ENCODE measurements at regions not wholly inside any gene's neighbourhood (a gene's known extent, or its start where the extent isn't known, plus 50 kb on each side); places are given as distances from the start of the nearest gene placed in this dataset.

DNA sequence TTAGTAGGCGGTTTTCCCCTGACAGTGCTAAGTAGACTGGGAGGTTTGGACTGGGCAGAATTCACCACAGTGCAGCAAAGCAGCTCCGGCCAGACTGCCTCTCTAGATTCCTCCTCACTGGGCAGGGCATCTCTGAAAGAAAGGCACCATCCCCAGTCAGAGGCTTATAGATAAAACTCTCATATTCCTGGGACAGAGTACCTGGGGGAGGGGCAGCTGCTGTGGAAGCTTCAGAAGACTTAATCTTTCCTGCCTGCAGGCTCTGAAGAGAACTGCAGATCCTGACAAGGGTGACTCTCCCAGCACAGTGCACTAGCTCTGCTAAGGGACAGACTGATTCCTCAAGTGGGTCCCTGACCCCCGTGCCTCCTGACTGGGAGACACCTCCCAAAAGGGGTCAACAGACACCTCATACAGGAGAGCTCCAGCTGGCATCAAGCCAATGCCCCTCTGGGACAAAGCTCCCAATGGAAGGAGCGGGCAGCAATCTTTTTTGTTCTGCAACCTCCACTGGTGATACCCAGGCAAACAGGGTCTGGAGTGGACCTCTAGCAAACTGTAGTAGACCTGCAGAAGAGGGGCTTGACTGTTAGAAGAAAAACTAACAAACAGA, 266.8 kb upstream of the CRIM1 start:
- H3K4me3 ChIP-seq (ENCODE audit: low read depth, low read length), result no peak overlapping the region
- TF ChIP-seq, protein P1, sequence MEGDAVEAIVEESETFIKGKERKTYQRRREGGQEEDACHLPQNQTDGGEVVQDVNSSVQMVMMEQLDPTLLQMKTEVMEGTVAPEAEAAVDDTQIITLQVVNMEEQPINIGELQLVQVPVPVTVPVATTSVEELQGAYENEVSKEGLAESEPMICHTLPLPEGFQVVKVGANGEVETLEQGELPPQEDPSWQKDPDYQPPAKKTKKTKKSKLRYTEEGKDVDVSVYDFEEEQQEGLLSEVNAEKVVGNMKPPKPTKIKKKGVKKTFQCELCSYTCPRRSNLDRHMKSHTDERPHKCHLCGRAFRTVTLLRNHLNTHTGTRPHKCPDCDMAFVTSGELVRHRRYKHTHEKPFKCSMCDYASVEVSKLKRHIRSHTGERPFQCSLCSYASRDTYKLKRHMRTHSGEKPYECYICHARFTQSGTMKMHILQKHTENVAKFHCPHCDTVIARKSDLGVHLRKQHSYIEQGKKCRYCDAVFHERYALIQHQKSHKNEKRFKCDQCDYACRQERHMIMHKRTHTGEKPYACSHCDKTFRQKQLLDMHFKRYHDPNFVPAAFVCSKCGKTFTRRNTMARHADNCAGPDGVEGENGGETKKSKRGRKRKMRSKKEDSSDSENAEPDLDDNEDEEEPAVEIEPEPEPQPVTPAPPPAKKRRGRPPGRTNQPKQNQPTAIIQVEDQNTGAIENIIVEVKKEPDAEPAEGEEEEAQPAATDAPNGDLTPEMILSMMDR (conservative IDR thresholded peaks at IDR 0.05; ENCODE audit: low read depth, low read length), result no peak
- no peak for DNase-seq (ENCODE audit: low read depth)

DNA sequence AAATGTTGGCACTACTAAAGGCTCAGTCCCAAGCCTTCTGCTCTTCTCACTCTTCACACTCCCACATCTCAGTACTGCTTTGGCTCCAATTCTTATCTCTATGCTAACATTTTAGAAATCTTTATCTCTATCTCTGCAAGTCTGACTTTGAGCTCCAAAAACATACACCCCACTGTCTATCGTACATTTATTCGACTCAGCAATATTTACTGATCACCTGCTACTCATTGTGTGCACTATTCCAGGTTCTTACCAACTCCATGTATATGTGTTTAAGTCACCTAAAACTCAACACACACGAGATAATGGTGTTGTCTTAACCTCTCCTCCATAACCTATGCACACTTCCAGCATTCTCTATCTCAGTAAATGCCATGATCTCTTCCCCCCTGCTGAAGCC, 268.2 kb upstream of the CRIM1 start:
- no peak for DNase-seq (ENCODE audit: low read depth)
- no peak overlapping the region for H3K4me3 ChIP-seq (ENCODE audit: low read depth, low read length)
- TF ChIP-seq, protein P1 (conservative IDR thresholded peaks at IDR 0.05; ENCODE audit: low read depth, low read length), result no peak

DNA sequence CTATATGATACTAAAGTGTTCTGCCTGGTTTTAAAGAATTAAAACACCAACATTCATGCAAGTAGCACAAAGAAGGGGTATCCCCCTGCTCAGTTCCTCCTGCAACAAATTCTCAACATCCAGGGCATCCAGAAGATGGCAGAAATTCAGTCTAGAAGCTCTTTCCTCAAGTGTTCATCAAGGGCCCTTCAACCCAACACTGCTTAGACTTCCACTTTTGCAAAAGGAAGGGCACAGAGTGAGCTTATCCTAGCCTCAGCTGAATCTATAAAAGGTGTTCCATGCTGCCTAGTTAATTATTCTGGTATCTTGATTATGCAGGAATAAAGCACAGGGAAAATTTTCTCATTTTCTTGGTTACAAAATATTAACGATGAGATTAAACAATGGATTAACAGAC, 275.8 kb upstream of the CRIM1 start:
- TF ChIP-seq, protein P1 (conservative IDR thresholded peaks at IDR 0.05; ENCODE audit: low read depth, low read length), result no peak
- DNase-seq (ENCODE audit: low read depth), result no peak
- H3K4me3 ChIP-seq (ENCODE audit: low read depth, low read length), result no peak overlapping the region

DNA sequence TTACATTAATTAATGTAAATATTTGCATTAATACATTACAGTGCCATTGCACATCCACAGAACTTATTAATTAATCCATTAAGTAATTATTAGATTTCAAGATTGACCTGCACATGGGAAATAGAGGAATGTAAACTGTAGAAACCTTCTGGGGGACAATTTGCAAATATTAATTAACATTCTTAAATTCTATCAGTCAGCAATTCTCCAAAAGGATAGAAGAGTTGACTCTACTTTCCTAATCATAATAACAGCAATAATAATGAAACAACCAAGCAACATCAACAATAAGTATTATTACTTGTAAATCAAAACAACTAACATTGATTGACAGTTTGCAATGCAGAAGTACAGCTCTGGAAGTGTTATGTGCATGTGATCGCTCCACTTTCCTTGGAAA, 281.6 kb upstream of the CRIM1 start:
- no peak overlapping the region for H3K4me3 ChIP-seq (ENCODE audit: low read depth, low read length)
- no peak for DNase-seq (ENCODE audit: low read depth)
- TF ChIP-seq, protein P1 (conservative IDR thresholded peaks at IDR 0.05; ENCODE audit: low read depth, low read length), result no peak

DNA sequence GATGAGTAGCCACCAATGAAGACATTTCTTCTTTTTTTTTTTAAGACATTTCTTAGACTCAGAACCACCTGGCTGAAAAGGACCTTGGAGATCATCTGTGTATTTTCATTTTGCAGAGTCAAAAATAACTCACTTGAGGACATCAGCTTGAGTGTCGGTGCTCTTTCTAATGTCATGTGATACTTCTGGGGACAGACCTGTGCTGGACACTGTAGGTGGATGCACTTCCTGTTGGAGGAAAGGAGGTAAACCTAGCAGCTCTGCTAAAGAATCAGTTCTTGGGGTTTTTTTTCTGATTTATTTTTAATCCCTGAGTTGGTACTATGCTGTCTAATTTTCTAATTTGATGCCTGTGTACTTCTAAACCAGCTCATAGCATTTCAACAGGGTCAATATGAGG, 283.9 kb upstream of the CRIM1 start:
- TF ChIP-seq, protein P1 (conservative IDR thresholded peaks at IDR 0.05; ENCODE audit: low read depth, low read length), result no peak
- no peak overlapping the region for H3K4me3 ChIP-seq (ENCODE audit: low read depth, low read length)
- DNase-seq (ENCODE audit: low read depth), result no peak

DNA sequence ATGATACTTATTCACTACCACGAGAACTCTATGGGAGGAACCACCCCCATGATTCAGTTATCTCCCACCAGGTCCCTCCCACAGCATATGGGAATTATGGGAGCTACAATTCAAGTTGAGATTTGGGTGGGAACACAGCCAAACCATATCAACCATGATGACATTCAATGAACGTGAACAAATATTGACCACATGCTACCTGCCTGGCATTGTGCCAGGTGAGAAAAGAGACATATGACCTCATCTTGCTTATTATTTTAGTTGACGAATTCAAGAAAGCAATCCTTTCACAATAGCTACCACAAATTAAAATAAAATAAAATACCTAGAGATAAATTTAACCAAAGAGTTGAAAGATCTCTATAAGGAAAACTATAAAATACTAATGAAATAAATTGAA, 286.5 kb upstream of the CRIM1 start:
- no peak for DNase-seq (ENCODE audit: low read depth)
- TF ChIP-seq, protein P1 (conservative IDR thresholded peaks at IDR 0.05; ENCODE audit: low read depth, low read length), result no peak
- H3K4me3 ChIP-seq (ENCODE audit: low read depth, low read length), result no peak overlapping the region

DNA sequence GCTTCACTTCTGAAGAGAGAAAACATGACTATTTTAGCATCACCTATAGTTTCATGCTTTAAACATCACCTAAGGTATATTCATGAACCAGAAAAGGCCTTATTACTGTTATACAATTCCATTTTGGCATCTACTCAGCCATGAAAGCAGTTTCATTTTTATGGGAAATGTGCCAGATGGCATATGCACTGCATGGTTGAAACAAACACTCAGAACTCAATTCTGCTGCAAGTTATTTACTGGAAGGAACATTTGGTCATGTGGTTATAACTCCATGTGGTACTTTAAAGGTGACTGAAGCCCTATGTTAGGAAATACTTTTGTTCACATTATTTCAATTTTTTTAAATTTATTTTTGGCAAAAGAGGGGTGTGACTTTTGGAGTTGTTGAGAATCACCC, 287.5 kb upstream of the CRIM1 start:
- DNase-seq (ENCODE audit: low read depth), result no peak
- no peak overlapping the region for H3K4me3 ChIP-seq (ENCODE audit: low read depth, low read length)
- TF ChIP-seq, protein P1 (conservative IDR thresholded peaks at IDR 0.05; ENCODE audit: low read depth, low read length), result no peak
